MM.1S (cell line): ENCODE measurements at regions not wholly inside any gene's neighbourhood (a gene's known extent, or its start where the extent isn't known, plus 50 kb on each side); places are given as distances from the start of the nearest gene placed in this dataset.
A peak's percentile ranks its signal among the peaks of the same experiment; 100 is the strongest.

Experiments
- DNase-seq: peaks from one replicate; pipeline ENCODE4 v3.0.0-alpha.2; 2015
- H2AFZ ChIP-seq: fragments of 300-600 bp; sonication (generic); 2 replicates; pipeline ENCODE4 v1.6.0; 2016; ENCODE audit warnings: antibody characterized with exemption, low read length
- H3F3A ChIP-seq: fragments of 300-600 bp; sonication (generic); 2 replicates; pipeline ENCODE4 v1.6.1; 2016; ENCODE audit warnings: mild to moderate bottlenecking, antibody characterized with exemption, low read length, moderate library complexity, mixed read lengths; ENCODE audit not compliant: insufficient read depth
- H3K27ac ChIP-seq: fragments of 300-600 bp; sonication (generic); 2 replicates; pipeline ENCODE4 v1.5.1; 2016; ENCODE audit warnings: mild to moderate bottlenecking, low read length
- H3K27me3 ChIP-seq: fragments of 300-600 bp; sonication (generic); replicated peaks from 2 replicates; pipeline ENCODE4 v1.6.0; 2016; ENCODE audit warnings: low read length; ENCODE audit not compliant: insufficient read depth
- H3K36me3 ChIP-seq: fragments of 300-600 bp; sonication (generic); replicated peaks from 2 replicates; pipeline ENCODE4 v1.6.1; 2016; ENCODE audit warnings: mild to moderate bottlenecking, low read length, mixed read lengths; ENCODE audit not compliant: insufficient read depth
- H3K4me1 ChIP-seq: fragments of 300-600 bp; sonication (generic); 2 replicates; pipeline ENCODE4 v1.6.1; 2016; ENCODE audit warnings: low read length, mixed read lengths
- H3K4me2 ChIP-seq: fragments of 300-600 bp; sonication (generic); 2 replicates; pipeline ENCODE4 v1.6.0; 2016; ENCODE audit warnings: low read depth, low read length
- H3K4me3 ChIP-seq: fragments of 300-600 bp; sonication (generic); 2 replicates; pipeline ENCODE4 v1.5.1; 2016; ENCODE audit warnings: low read length, mixed read lengths
- H3K79me2 ChIP-seq: fragments of 300-600 bp; sonication (generic); 2 replicates; pipeline ENCODE4 v1.6.1; 2016; ENCODE audit warnings: mixed run types, low read length, mixed read lengths
- H3K9ac ChIP-seq: fragments of 300-600 bp; sonication (generic); 2 replicates; pipeline ENCODE4 v1.6.1; 2016; ENCODE audit warnings: low read length, mixed read lengths
- H3K9me2 ChIP-seq: fragments of 300-600 bp; sonication (generic); replicated peaks from 2 replicates; pipeline ENCODE4 v1.6.1; 2016; ENCODE audit warnings: mild to moderate bottlenecking, low read length, mixed read lengths; ENCODE audit not compliant: insufficient read depth
- H3K9me3 ChIP-seq: fragments of 300-600 bp; sonication (generic); replicated peaks from 2 replicates; pipeline ENCODE4 v1.6.1; 2016; ENCODE audit warnings: mild to moderate bottlenecking, low read length, mixed read lengths; ENCODE audit not compliant: insufficient read depth
- H4K20me1 ChIP-seq: fragments of 300-600 bp; sonication (generic); 2 replicates; pipeline ENCODE4 v1.6.1; 2016; ENCODE audit warnings: mild to moderate bottlenecking, low read length, moderate library complexity, mixed read lengths; ENCODE audit not compliant: insufficient read depth
- CTCF ChIP-seq: fragments of 300-600 bp; sonication (generic); IDR thresholded peaks from 2 replicates; pipeline ENCODE4 v1.5.1; 2016; ENCODE audit warnings: antibody characterized with exemption, low read length, mixed read lengths
- EZH2 ChIP-seq: fragments of 300-600 bp; sonication (generic); optimal IDR thresholded peaks from 2 replicates; pipeline ENCODE3; 2017; ENCODE audit warnings: low read depth, mild to moderate bottlenecking, antibody characterized with exemption, low read length, mixed read lengths
- EZH2phosphoT487 ChIP-seq: fragments of 300-600 bp; sonication (generic); IDR thresholded peaks from 2 replicates; pipeline ENCODE4 v1.6.1; 2018; ENCODE audit warnings: antibody characterized with exemption, low read length

GRCh38 chr12:14280921-14281320 lies 84.6 kb upstream of the ATF7IP start:
- Histone ChIP-seq H3K4me3 (no peak overlapping the region), H3K4me2 (peak overlapping the region; percentile 21; the same call in 1 of the 2 replicates), H3K27ac (no peak overlapping the region), H3K79me2 (no peaks in the 10 kb centered on the region), H3K36me3 (no peaks in the 10 kb centered on the region), H3K9ac (no peak overlapping the region), H3K27me3 (no peaks in the 10 kb centered on the region), H4K20me1 (no peaks in the 10 kb centered on the region), H3K9me2 (no peaks in the 10 kb centered on the region), H3F3A (peaks cover 3% of the 10 kb centered on the region; the same call in 1 of the 2 replicates), H3K9me3 (no peaks in the 10 kb centered on the region), H2AFZ (no peak overlapping the region), H3K4me1 (peaks cover 5% of the 10 kb centered on the region; the same call in 1 of the 2 replicates)
- peak; percentile 50 for DNase-seq
- no peak for TF ChIP-seq CTCF
- TF ChIP-seq EZH2phosphoT487 = no peak
- no peak for TF ChIP-seq EZH2

GRCh38 chr12:14281539-14281938 lies 83.9 kb upstream of the ATF7IP start:
- H3K79me2 ChIP-seq = no peaks in the 10 kb centered on the region
- H4K20me1 ChIP-seq = no peaks in the 10 kb centered on the region
- H3K36me3 ChIP-seq = no peaks in the 10 kb centered on the region
- H3K9ac ChIP-seq = no peak overlapping the region
- TF ChIP-seq EZH2 = no peak
- no peak for TF ChIP-seq CTCF
- TF ChIP-seq EZH2phosphoT487 = no peak
- H3F3A ChIP-seq = peaks cover 3% of the 10 kb centered on the region; the same call in 1 of the 2 replicates
- DNase-seq = no peak
- H3K9me3 ChIP-seq = no peaks in the 10 kb centered on the region
- H2AFZ ChIP-seq = no peak overlapping the region
- H3K27ac ChIP-seq = no peak overlapping the region
- H3K9me2 ChIP-seq = no peaks in the 10 kb centered on the region
- H3K4me3 ChIP-seq = no peak overlapping the region
- H3K4me2 ChIP-seq = no peak overlapping the region
- no peaks in the 10 kb centered on the region for H3K27me3 ChIP-seq
- peaks cover 5% of the 10 kb centered on the region; the same call in 1 of the 2 replicates for H3K4me1 ChIP-seq

- H3K4me1 ChIP-seq = peaks cover 5% of the 10 kb centered on the region; the same call in 1 of the 2 replicates
- no peaks in the 10 kb centered on the region for H3K9me3 ChIP-seq
- H3F3A ChIP-seq = peaks cover 3% of the 10 kb centered on the region; the same call in 1 of the 2 replicates
- no peaks in the 10 kb centered on the region for H3K9me2 ChIP-seq
- H3K4me3 ChIP-seq = no peak overlapping the region
- H2AFZ ChIP-seq = no peak overlapping the region
- no peak for TF ChIP-seq CTCF
- TF ChIP-seq EZH2 = no peak
- TF ChIP-seq EZH2phosphoT487 = no peak
- H3K27me3 ChIP-seq = no peaks in the 10 kb centered on the region
- H4K20me1 ChIP-seq = no peaks in the 10 kb centered on the region
- H3K27ac ChIP-seq = no peak overlapping the region
- H3K4me2 ChIP-seq = no peak overlapping the region
- H3K36me3 ChIP-seq = no peaks in the 10 kb centered on the region
- H3K79me2 ChIP-seq = no peaks in the 10 kb centered on the region
- H3K9ac ChIP-seq = no peak overlapping the region
- no peak for DNase-seq
Measured at GRCh38 chr12:14283489-14284144, 81.9 kb upstream of the ATF7IP start.
